SKM-1 treated with dmso at 0.1 percent for 144 hours (cell line): ENCODE measurements at regions not wholly inside any gene's neighbourhood (a gene's known extent, or its start where the extent isn't known, plus 50 kb on each side); places are given as distances from the start of the nearest gene placed in this dataset.

ENCODE experiments used
- DNase-seq: peaks from one replicate; lab custom pipeline; 2025; ENCODE audit not compliant: unreplicated experiment; lab: John Stamatoyannopoulos, UW

- DNase-seq = no peak
Observed at GRCh38 chr9:25613709-25614108, 64.5 kb downstream of the TUSC1 start.

GRCh38 chr9:25603106-25603505, 75.1 kb downstream of the TUSC1 start:
- DNase-seq = no peak

DNA sequence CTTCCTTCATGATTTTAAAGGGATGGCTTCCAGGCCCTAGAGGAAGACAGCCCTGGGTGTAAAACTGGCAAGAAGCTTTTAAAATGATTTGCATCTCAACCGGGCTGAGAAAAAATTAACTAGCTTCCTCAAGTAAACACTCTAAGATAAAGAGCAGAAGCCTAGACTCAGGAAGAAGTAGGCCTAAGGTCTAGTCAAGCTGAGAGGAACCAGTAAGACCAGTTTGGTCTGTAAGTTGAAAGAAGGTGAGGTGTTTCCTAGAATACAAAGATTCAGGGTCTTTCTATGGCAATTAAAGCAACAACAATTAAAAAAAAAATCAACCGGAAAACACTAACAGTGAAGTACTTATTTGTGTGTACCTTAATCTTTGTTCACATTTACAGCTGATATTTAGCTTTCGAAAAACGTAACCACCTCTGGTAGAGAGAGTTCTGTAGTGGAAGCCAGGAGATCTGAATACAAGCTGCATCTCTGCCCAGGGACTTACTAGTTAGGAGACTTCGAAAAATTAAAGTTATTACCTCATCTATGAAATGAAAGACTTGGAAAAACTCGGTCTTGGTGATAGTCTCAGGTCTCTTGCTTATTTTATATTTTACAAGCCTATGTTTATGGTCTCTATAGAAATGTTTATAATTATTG, 75.7 kb downstream of the TUSC1 start:
- DNase-seq = no peak

GRCh38 chr9:25600501-25600900, 77.7 kb downstream of the TUSC1 start:
- DNase-seq = no peak

DNA sequence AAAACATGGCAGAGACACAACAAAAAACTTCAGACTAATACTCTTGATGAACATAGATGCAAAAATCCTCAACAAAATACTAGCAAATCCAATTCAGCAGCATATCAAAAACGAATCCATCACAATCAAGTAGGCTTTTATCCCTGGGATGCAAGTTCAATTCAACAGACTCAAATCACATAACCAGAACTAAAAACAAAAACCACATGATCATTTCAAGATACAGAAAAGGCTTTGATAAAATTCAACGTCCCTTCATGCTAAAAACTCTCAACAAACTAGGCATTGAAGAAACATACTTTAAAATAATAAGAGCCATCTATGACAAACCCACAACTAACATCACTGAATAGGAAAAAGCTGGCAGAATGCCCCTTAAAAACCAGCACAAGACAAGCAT, 93.6 kb downstream of the TUSC1 start:
- DNase-seq = no peak

- DNase-seq = no peak
Observed at GRCh38 chr9:25573281-25573680, 105.0 kb downstream of the TUSC1 start.

DNA sequence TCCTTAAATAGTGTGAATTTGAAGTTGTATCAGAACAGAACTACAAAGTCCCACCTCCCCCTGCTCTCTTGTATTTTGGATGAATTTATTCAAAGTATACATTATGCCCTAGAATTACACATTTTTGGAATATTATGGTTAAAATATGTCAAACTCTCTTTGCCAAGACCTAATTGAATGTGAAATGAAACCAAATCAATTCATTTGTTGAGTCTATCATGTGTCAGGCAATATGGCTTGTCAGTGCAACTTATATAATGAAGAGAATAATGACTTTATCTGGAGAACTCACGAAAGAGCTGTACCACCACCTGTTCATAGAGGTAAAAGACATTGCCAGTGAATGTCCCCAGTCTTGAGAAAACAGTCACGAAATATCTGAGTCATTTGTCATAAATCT, 106.8 kb downstream of the TUSC1 start:
- no peak for DNase-seq

DNA sequence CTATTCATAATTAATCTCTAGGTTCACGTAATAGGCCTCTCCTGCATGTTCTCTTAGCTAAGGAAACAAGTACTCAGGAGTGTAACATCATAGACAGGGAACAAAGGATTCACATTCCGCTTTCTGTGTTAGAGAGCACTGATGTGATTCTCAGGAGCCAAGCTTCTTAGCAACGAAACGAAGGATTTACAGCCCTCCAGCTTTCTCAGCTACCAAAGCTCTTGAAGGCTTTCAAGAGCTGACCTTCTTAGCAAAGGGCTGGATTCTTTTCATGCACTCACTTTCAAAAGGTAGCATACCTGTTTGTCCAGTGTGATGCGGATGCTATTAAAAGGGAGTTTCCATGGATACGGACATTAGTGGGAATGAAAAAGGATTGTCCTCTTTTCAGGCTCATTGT, 107.4 kb downstream of the TUSC1 start:
- no peak for DNase-seq

GRCh38 chr9:25562101-25562500, 116.1 kb downstream of the TUSC1 start:
- DNase-seq = no peak

DNA sequence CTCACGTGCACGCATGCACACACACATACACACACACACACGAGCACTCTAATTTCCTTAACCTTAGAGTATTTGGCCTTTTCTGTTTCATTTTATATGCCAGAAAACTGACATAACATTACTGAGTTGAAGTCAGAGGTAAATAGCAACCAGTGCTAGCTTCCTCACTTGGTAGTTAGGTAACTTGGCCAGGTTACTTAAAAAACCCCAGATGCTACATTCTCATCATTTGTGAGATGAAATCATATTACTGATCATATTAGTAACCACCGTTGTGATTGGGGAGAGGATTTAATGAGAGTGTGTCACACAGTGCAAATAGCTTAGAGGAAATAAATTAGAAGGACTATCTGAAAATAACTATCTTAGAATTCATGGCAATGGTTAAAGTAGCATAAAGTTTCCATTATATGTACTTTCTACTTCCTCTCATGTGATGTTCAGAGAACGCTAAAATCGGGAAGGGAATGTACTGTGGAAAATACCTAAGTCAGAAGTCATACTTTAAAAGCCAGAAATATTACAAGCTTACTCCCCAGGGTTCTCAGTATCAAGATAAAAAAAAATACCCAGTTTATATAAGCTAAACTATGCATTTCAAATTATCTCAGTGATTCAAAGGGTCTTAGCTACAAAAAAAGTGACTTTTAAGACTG, 120.5 kb downstream of the TUSC1 start:
- no peak for DNase-seq

GRCh38 chr9:25556540-25556939, 121.7 kb downstream of the TUSC1 start:
- DNase-seq = no peak

DNA sequence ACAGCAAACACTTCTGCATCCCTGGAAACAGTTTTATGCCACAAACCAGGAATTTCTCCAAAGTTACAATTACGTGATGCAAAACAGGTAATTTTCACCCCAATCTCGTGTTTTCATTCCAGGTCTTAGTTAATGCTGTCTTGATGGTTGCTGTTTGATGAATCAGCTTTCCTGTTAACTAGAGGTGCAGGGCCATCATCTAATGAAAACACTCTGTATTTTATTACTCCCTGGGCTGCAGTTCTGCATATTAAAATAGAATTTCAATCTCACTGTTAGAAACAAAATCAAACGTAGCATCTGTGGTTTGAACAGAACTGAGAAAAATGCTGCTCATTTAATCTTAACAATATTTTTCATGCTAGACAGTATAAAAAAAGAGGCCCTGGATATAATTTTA, 129.4 kb downstream of the TUSC1 start:
- DNase-seq = no peak

DNA sequence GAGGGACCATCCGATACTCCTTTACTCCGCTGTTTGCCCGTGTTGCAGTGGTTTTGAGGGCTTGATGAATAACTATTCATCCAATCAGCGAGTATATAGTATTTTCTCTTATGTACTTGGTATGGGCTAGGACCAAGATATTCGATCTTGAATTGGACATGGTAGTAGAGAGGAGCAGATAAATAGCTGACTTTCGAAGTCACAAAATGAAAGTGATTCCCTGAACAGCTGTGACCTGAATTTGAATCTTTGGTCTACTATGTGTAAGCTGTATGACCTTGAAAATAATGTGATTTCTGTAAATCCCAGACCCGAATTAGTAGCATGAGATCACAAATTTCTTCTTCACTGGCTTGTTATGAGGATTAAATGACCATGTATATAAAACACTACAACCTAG, 134.4 kb downstream of the TUSC1 start:
- DNase-seq = no peak

GRCh38 chr9:25542319-25542718, 135.9 kb downstream of the TUSC1 start:
- no peak for DNase-seq

- no peak for DNase-seq
Observed at GRCh38 chr9:25537808-25538207, 140.4 kb downstream of the TUSC1 start.

DNA sequence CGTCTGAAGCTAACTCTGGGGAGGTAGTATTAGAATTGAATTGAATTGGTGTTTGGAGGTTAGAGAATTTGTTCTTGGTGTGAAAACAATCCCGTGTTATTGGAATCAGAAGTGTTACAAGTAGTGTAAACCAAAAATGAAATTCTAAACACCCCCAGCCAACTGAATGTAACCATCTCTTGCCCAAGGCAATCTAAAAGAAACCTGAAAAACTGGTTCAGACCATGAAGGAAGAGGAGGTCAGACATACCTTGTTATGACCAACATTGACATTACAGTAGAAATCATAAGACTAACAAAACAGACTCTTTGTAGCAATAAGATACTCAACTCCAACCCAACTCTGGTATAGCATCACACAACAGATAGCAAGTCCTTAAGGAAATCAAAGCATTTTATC, 159.0 kb downstream of the TUSC1 start:
- no peak for DNase-seq

DNA sequence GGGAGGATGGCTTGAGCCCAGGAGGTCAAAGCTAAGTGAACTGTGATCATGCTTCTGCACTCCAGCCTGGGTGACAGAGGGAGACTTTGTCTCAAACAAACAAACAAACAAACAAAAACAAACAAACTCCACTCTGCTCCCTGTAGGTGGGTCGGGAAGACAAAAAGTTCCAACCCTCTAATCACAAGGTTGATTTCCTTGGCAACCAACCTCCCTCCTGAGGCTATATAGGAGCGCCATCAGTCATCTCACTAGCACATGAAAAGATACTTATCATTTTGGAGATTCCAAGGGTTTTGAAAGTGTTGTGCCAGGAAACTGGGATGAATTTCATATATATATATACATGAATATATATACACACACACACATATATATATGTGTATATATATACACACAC, 160.5 kb downstream of the TUSC1 start:
- no peak for DNase-seq

- no peak for DNase-seq
Observed at GRCh38 chr9:25513509-25514033, 164.7 kb downstream of the TUSC1 start.

- DNase-seq = no peak
Observed at GRCh38 chr9:25505644-25506043, 172.6 kb downstream of the TUSC1 start.

GRCh38 chr9:25481372-25481771, 196.9 kb downstream of the TUSC1 start:
- DNase-seq = no peak

DNA sequence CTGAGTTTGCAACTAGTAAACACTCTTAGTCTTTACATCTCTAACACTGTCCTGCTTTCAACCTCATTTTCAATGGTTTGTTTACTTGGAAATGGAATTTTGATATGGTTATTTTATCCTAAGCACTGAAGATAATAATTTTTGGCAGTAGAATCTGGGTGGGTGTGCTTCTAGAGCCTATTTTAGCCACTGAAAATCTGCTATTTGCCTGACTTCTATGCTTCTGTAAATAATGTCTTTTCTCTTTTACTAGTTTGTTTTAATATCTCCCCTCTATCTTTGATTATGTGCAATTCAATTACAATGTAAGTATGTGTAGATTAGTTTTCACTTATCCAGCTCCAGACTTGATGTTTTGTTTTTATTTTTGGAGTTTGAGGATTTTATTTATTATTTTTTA, 197.5 kb downstream of the TUSC1 start:
- DNase-seq = no peak

DNA sequence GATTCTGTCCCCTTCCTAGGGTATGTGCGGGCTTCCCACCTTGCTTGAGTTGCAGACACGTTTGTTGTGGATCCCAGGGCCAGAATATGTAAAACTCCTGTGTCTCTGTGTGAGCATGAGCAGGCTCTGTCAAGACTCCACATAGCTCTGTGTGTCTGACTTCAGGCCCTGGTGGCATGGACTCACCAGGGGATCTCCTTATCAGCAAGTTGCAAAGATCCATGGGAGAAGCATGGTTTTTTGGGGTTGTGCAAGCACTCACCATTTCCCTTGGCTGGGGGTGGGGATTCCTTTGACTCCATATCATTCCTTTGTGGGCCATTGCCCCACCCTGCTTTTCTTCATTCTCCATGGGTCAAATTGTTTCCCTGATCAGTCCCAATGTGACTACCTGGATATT, 205.6 kb downstream of the TUSC1 start:
- no peak for DNase-seq

- no peak for DNase-seq
Observed at GRCh38 chr9:25472085-25472607, 206.1 kb downstream of the TUSC1 start.
